ENCODE measurements at regions not wholly inside any gene's neighbourhood (a gene's known extent, or its start where the extent isn't known, plus 50 kb on each side); places are given as distances from the start of the nearest gene placed in this dataset.

GRCh38 chr20:8076306-8077136, 55.5 kb upstream of the PLCB1 start:
- Mint-ChIP-seq H3K27me3 (ENCODE audit: low read depth in 3 of 3) (no peaks in the 10 kb centered on the region), H3K27ac (no peak overlapping the region), H3K4me3 (no peak overlapping the region), H3K36me3 (no peaks in the 10 kb centered on the region), H3K9me3 (no peaks in the 10 kb centered on the region), H3K4me1 (peaks cover 14% of the 10 kb centered on the region)
- Histone ChIP-seq H3K36me3 (replicated peaks in 1 of 2; ENCODE audit: control insufficient read depth in 1 of 2, insufficient read depth in 2 of 2, low read length in 2 of 2) (no peaks in the 10 kb centered on the region), H4K20me1 (ENCODE audit: insufficient read depth, low read length) (no peaks in the 10 kb centered on the region), H3K4me2 (replicated peaks; ENCODE audit: extremely low read depth, low read length, poor library complexity, severe bottlenecking) (no peak overlapping the region), H3K79me2 (ENCODE audit: insufficient read depth, low read length) (no peaks in the 10 kb centered on the region), H2AFZ (ENCODE audit: insufficient read depth, low read depth, low read length, poor library complexity, severe bottlenecking) (no peak overlapping the region), H3K4me3 (replicated peaks in 1 of 3; ENCODE audit: low read depth in 2 of 3, low read length in 3 of 3) (no peak overlapping the region), H3K9ac (ENCODE audit: insufficient read depth, low read length, poor library complexity, severe bottlenecking) (no peak overlapping the region), H3K4me1 (ENCODE audit: control insufficient read depth in 1 of 2, insufficient read depth in 2 of 2, low read length in 2 of 2) (peaks cover 7 to 18% of the 10 kb centered on the region in 2 donors), H3K9me3 (replicated peaks in 1 of 2; ENCODE audit: control insufficient read depth in 1 of 2, insufficient read depth in 1 of 2, low read length in 2 of 2) (no peaks in the 10 kb centered on the region), H3K27ac (ENCODE audit: low read depth in 1 of 2, low read length in 2 of 2) (no peak overlapping the region), H3K27me3 (ENCODE audit: control insufficient read depth in 2 of 2, insufficient read depth in 2 of 2, low read length in 2 of 2) (no peaks in the 10 kb centered on the region)
- no peak for DNase-seq
- 75% methylated on average over 2 of the region's 3 CpGs for WGBS (ENCODE audit: insufficient coverage)
- intact Hi-C loops (cut with micrococcal nuclease): no loop called here
- TF ChIP-seq, protein P1, sequence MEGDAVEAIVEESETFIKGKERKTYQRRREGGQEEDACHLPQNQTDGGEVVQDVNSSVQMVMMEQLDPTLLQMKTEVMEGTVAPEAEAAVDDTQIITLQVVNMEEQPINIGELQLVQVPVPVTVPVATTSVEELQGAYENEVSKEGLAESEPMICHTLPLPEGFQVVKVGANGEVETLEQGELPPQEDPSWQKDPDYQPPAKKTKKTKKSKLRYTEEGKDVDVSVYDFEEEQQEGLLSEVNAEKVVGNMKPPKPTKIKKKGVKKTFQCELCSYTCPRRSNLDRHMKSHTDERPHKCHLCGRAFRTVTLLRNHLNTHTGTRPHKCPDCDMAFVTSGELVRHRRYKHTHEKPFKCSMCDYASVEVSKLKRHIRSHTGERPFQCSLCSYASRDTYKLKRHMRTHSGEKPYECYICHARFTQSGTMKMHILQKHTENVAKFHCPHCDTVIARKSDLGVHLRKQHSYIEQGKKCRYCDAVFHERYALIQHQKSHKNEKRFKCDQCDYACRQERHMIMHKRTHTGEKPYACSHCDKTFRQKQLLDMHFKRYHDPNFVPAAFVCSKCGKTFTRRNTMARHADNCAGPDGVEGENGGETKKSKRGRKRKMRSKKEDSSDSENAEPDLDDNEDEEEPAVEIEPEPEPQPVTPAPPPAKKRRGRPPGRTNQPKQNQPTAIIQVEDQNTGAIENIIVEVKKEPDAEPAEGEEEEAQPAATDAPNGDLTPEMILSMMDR (IDR thresholded peaks at IDR 0.05): no peak

- H3K4me3 ChIP-seq (replicated peaks in 1 of 3; ENCODE audit: low read depth in 2 of 3, low read length in 3 of 3): no peak overlapping the region
- Mint-ChIP-seq H3K36me3 (no peaks in the 10 kb centered on the region), H3K4me1 (peaks cover 14% of the 10 kb centered on the region), H3K27ac (no peak overlapping the region), H3K27me3 (ENCODE audit: low read depth in 3 of 3) (no peaks in the 10 kb centered on the region), H3K4me3 (no peak overlapping the region), H3K9me3 (no peaks in the 10 kb centered on the region)
- no peak overlapping the region for H3K9ac ChIP-seq (ENCODE audit: insufficient read depth, low read length, poor library complexity, severe bottlenecking)
- H3K4me2 ChIP-seq (replicated peaks; ENCODE audit: extremely low read depth, low read length, poor library complexity, severe bottlenecking): no peak overlapping the region
- H3K27ac ChIP-seq (ENCODE audit: low read depth in 1 of 2, low read length in 2 of 2): no peak overlapping the region
- H3K79me2 ChIP-seq (ENCODE audit: insufficient read depth, low read length): no peaks in the 10 kb centered on the region
- no peaks in the 10 kb centered on the region for H4K20me1 ChIP-seq (ENCODE audit: insufficient read depth, low read length)
- H3K9me3 ChIP-seq (replicated peaks in 1 of 2; ENCODE audit: control insufficient read depth in 1 of 2, insufficient read depth in 1 of 2, low read length in 2 of 2): no peaks in the 10 kb centered on the region
- WGBS (ENCODE audit: insufficient coverage): no CpG with 5 or more reads among the region's 2 CpGs
- intact Hi-C loops (cut with micrococcal nuclease): no loop called here
- H3K36me3 ChIP-seq (replicated peaks in 1 of 2; ENCODE audit: control insufficient read depth in 1 of 2, insufficient read depth in 2 of 2, low read length in 2 of 2): no peaks in the 10 kb centered on the region
- TF ChIP-seq, protein P1 (IDR thresholded peaks at IDR 0.05): no peak
- no peaks in the 10 kb centered on the region for H3K27me3 ChIP-seq (ENCODE audit: control insufficient read depth in 2 of 2, insufficient read depth in 2 of 2, low read length in 2 of 2)
- H3K4me1 ChIP-seq (ENCODE audit: control insufficient read depth in 1 of 2, insufficient read depth in 2 of 2, low read length in 2 of 2): peaks cover 7 to 18% of the 10 kb centered on the region in 2 donors
- DNase-seq: no peak
- H2AFZ ChIP-seq (ENCODE audit: insufficient read depth, low read depth, low read length, poor library complexity, severe bottlenecking): no peak overlapping the region
Observed at GRCh38 chr20:8077137-8077466, 55.0 kb upstream of the PLCB1 start.

Data from CD14-positive monocyte (primary cell).